Activated B cell treated with CpG ODN at 0.5 μM for 24 hours (primary cell): ENCODE measurements at regions not wholly inside any gene's neighbourhood (a gene's known extent, or its start where the extent isn't known, plus 50 kb on each side); places are given as distances from the start of the nearest gene placed in this dataset.

Experiments
- ATAC-seq: fragments of 200-7000 bp; cut with Tn5 transposase; one replicate; pipeline ENCODE4 v1.10.0; 2021; ENCODE audit warnings: low read depth, mild to moderate bottlenecking, moderate library complexity
- CTCF ChIA-PET: fragments of 350-600 bp; sonication (Branson Sonifier 250); formaldehyde crosslinking; loops from one replicate; lab custom pipeline; 2021; ENCODE audit warnings: antibody characterized with exemption; lab: Charles Lee
- POLR2A ChIA-PET: fragments of 350-600 bp; sonication (Branson Sonifier 250); formaldehyde crosslinking; loops from one replicate; lab custom pipeline; 2021; ENCODE audit warnings: antibody characterized with exemption; lab: Charles Lee
- DNase-seq: peaks from one replicate; pipeline ENCODE4 v3.0.0; 2022
- H3K27ac Mint-ChIP-seq: one replicate; pipeline ENCODE4 v1.8.0; 2020; ENCODE audit warnings: mixed read lengths
- H3K27me3 Mint-ChIP-seq: one replicate; pipeline ENCODE4 v1.8.0; 2021; ENCODE audit warnings: mixed read lengths
- H3K36me3 Mint-ChIP-seq: one replicate; pipeline ENCODE4 v1.8.0; 2021; ENCODE audit warnings: low read depth, mixed read lengths
- H3K4me1 Mint-ChIP-seq: one replicate; pipeline ENCODE4 v1.8.0; 2021; ENCODE audit warnings: mixed read lengths
- H3K4me3 Mint-ChIP-seq: one replicate; pipeline ENCODE4 v1.8.0; 2020; ENCODE audit warnings: mild to moderate bottlenecking, mixed read lengths
- H3K9me3 Mint-ChIP-seq: one replicate; pipeline ENCODE4 v1.8.0; 2020; ENCODE audit warnings: mixed read lengths
- CTCF ChIP-seq: fragments of 200-600 bp; IDR thresholded peaks from one replicate; pipeline ENCODE4 v1.8.0; 2022; ENCODE audit warnings: antibody characterized with exemption, mild to moderate bottlenecking
- intact Hi-C: fragments of 100-400 bp; cut with micrococcal nuclease; formaldehyde crosslinking; loops from one replicate; pipeline ENCODE4 v1.15.1; 2024

GRCh38 chr10:2760736-2761135, 306.6 kb upstream of the PFKP start:
- Mint-ChIP-seq H3K27me3 (peaks cover 2% of the 10 kb centered on the region), H3K27ac (no peak overlapping the region), H3K36me3 (no peaks in the 10 kb centered on the region), H3K4me1 (no peaks in the 10 kb centered on the region), H3K4me3 (no peak overlapping the region), H3K9me3 (peaks cover 5% of the 10 kb centered on the region)
- POLR2A ChIA-PET, result no interaction called here
- intact Hi-C loops, result no loop called here
- DNase-seq (no peak), ATAC-seq (no peak)
- TF ChIP-seq CTCF, result no peak
- CTCF ChIA-PET, result no interaction called here

GRCh38 chr10:2759233-2759632, 308.1 kb upstream of the PFKP start:
- Mint-ChIP-seq H3K9me3 (peaks cover 5% of the 10 kb centered on the region), H3K27ac (no peak overlapping the region), H3K27me3 (peaks cover 2% of the 10 kb centered on the region), H3K4me3 (no peak overlapping the region), H3K4me1 (no peaks in the 10 kb centered on the region), H3K36me3 (no peaks in the 10 kb centered on the region)
- no peak for DNase-seq
- no peak for ATAC-seq
- no peak for TF ChIP-seq CTCF
- ChIA-PET POLR2A (no interaction called here), CTCF (no interaction called here)
- intact Hi-C loops, result no loop called here

- Mint-ChIP-seq H3K36me3 (no peaks in the 10 kb centered on the region), H3K4me1 (no peaks in the 10 kb centered on the region), H3K27me3 (no peaks in the 10 kb centered on the region), H3K4me3 (no peak overlapping the region), H3K9me3 (no peaks in the 10 kb centered on the region), H3K27ac (no peak overlapping the region)
- ATAC-seq (no peak), DNase-seq (no peak)
- no peak for TF ChIP-seq CTCF
- intact Hi-C loops, result no loop called here
- CTCF ChIA-PET, result no interaction called here
- POLR2A ChIA-PET, result no interaction called here
Observed at GRCh38 chr10:2754943-2755342, 312.4 kb upstream of the PFKP start.

GRCh38 chr10:2748287-2748686, 319.1 kb upstream of the PFKP start:
- DNase-seq (no peak), ATAC-seq (no peak)
- Mint-ChIP-seq H3K27ac (no peak overlapping the region), H3K27me3 (no peaks in the 10 kb centered on the region), H3K4me3 (no peak overlapping the region), H3K9me3 (no peaks in the 10 kb centered on the region), H3K4me1 (no peaks in the 10 kb centered on the region), H3K36me3 (no peaks in the 10 kb centered on the region)
- TF ChIP-seq CTCF, result no peak
- ChIA-PET POLR2A (no interaction called here), CTCF (no interaction called here)
- intact Hi-C loops, result no loop called here

GRCh38 chr10:2746638-2747037, 320.7 kb upstream of the PFKP start:
- no peak for TF ChIP-seq CTCF
- DNase-seq (no peak), ATAC-seq (no peak)
- no peaks in the 10 kb centered on the region for H3K36me3 Mint-ChIP-seq
- ChIA-PET CTCF (no interaction called here), POLR2A (no interaction called here)
- no peaks in the 10 kb centered on the region for H3K4me1 Mint-ChIP-seq
- no peak overlapping the region for H3K27ac Mint-ChIP-seq
- no peaks in the 10 kb centered on the region for H3K27me3 Mint-ChIP-seq
- H3K4me3 Mint-ChIP-seq, result no peak overlapping the region
- intact Hi-C loops, result no loop called here
- H3K9me3 Mint-ChIP-seq, result no peaks in the 10 kb centered on the region
